ENCODE measurements at regions not wholly inside any gene's neighbourhood (a gene's known extent, or its start where the extent isn't known, plus 50 kb on each side); places are given as distances from the start of the nearest gene placed in this dataset.

GRCh38 chr1:214824763-214825162 lies 221.8 kb downstream of the CENPF start:
- DNase-seq: no peak

GRCh38 chr1:214826619-214827018 lies 223.6 kb downstream of the CENPF start:
- DNase-seq: no peak

- no peak for DNase-seq
These were observed 224.9 kb downstream of the CENPF start for GRCh38 chr1:214827883-214828282.

- no peak for DNase-seq
These were observed 227.9 kb downstream of the CENPF start for GRCh38 chr1:214830941-214831340.

GRCh38 chr1:214831956-214832355 lies 229.0 kb downstream of the CENPF start:
- DNase-seq: no peak

GRCh38 chr1:214833178-214833756 lies 230.3 kb downstream of the CENPF start:
- DNase-seq: no peak

GRCh38 chr1:214837376-214837775 lies 234.4 kb downstream of the CENPF start:
- DNase-seq: no peak

- no peak for DNase-seq
These were observed 235.4 kb downstream of the CENPF start for GRCh38 chr1:214838351-214838750.

- no peak for DNase-seq
These were observed 237.4 kb downstream of the CENPF start for GRCh38 chr1:214840356-214840755.

GRCh38 chr1:214842856-214843255 lies 239.7 kb upstream of the KCNK2 start:
- DNase-seq: no peak

GRCh38 chr1:214843281-214843680 lies 239.3 kb upstream of the KCNK2 start:
- no peak for DNase-seq

GRCh38 chr1:214844319-214844718 lies 238.2 kb upstream of the KCNK2 start:
- no peak for DNase-seq

GRCh38 chr1:214846276-214846675 lies 236.3 kb upstream of the KCNK2 start:
- no peak for DNase-seq

GRCh38 chr1:214847071-214847810 lies 235.3 kb upstream of the KCNK2 start:
- no peak for DNase-seq

GRCh38 chr1:214848101-214848500 lies 234.4 kb upstream of the KCNK2 start:
- no peak for DNase-seq

- DNase-seq: no peak
These were observed 232.0 kb upstream of the KCNK2 start for GRCh38 chr1:214850432-214851050.

GRCh38 chr1:214853340-214853739 lies 229.2 kb upstream of the KCNK2 start:
- DNase-seq: no peak

- no peak for DNase-seq
These were observed 228.2 kb upstream of the KCNK2 start for GRCh38 chr1:214854126-214854875.

GRCh38 chr1:214856843-214857242 lies 225.7 kb upstream of the KCNK2 start:
- DNase-seq: no peak

GRCh38 chr1:214857716-214858115 lies 224.8 kb upstream of the KCNK2 start:
- no peak for DNase-seq

GRCh38 chr1:214859647-214860046 lies 222.9 kb upstream of the KCNK2 start:
- no peak for DNase-seq

- no peak for DNase-seq
These were observed 220.9 kb upstream of the KCNK2 start for GRCh38 chr1:214861615-214862014.

GRCh38 chr1:214862421-214862820 lies 220.1 kb upstream of the KCNK2 start:
- DNase-seq: no peak
